RWPE1 (cell line): ENCODE measurements at regions not wholly inside any gene's neighbourhood (a gene's known extent, or its start where the extent isn't known, plus 50 kb on each side); places are given as distances from the start of the nearest gene placed in this dataset.

ENCODE experiments used
- CTCF ChIA-PET: fragments of 350-600 bp; sonication (Branson Sonifier 250); formaldehyde crosslinking; extraction: SDS; loops from one replicate; lab custom pipeline; 2021; lab: Yijun Ruan, JAX
- POLR2A ChIA-PET: fragments of 400-600 bp; formaldehyde crosslinking; extraction: SDS; loops from one replicate; lab custom pipeline; 2020; ENCODE audit warnings: antibody characterized with exemption; ENCODE audit not compliant: low non-redundant PET; lab: Yijun Ruan, JAX
- DNase-seq: peaks from one replicate; pipeline ENCODE4 v3.0.0; 2012; ENCODE audit warnings: low spot score
- H3K27ac ChIP-seq: fragments of 450-650 bp; 2 replicates; pipeline ENCODE4 v1.5.1; 2017
- TF ChIP-seq, protein P1 (sequence below): fragments of 450-650 bp; conservative IDR thresholded peaks from 2 replicates; pipeline ENCODE4 v1.5.1; 2017; ENCODE audit warnings: low read depth, mild to moderate bottlenecking

DNA sequence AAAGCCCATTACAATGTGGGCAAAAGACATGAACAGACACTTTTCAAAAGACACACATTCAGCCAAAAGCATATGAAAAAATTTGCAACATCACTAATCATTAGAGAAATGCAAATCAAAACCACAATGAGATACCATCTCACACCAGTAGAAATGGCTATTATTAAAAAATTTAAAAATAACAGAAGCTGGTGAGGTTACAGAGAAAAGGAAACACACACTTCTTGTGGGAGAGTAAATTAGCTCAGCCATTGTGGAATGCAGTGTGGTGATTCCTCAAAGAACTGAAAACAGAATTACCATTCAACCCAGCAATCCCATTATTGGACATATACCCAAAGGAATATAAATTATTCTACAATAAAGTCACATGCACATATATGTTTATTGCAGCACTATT lies 585.2 kb upstream of the TUSC1 start:
- no peak overlapping the region for H3K27ac ChIP-seq
- CTCF ChIA-PET = no interaction called here
- no peak for DNase-seq

GRCh38 chr9:26262421-26263107 lies 584.3 kb upstream of the TUSC1 start:
- no peak for DNase-seq

More for the DNA sequence above, 585.2 kb upstream of the TUSC1 start:
- POLR2A ChIA-PET = no interaction called here
- TF ChIP-seq, protein P1, sequence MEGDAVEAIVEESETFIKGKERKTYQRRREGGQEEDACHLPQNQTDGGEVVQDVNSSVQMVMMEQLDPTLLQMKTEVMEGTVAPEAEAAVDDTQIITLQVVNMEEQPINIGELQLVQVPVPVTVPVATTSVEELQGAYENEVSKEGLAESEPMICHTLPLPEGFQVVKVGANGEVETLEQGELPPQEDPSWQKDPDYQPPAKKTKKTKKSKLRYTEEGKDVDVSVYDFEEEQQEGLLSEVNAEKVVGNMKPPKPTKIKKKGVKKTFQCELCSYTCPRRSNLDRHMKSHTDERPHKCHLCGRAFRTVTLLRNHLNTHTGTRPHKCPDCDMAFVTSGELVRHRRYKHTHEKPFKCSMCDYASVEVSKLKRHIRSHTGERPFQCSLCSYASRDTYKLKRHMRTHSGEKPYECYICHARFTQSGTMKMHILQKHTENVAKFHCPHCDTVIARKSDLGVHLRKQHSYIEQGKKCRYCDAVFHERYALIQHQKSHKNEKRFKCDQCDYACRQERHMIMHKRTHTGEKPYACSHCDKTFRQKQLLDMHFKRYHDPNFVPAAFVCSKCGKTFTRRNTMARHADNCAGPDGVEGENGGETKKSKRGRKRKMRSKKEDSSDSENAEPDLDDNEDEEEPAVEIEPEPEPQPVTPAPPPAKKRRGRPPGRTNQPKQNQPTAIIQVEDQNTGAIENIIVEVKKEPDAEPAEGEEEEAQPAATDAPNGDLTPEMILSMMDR = no peak

DNA sequence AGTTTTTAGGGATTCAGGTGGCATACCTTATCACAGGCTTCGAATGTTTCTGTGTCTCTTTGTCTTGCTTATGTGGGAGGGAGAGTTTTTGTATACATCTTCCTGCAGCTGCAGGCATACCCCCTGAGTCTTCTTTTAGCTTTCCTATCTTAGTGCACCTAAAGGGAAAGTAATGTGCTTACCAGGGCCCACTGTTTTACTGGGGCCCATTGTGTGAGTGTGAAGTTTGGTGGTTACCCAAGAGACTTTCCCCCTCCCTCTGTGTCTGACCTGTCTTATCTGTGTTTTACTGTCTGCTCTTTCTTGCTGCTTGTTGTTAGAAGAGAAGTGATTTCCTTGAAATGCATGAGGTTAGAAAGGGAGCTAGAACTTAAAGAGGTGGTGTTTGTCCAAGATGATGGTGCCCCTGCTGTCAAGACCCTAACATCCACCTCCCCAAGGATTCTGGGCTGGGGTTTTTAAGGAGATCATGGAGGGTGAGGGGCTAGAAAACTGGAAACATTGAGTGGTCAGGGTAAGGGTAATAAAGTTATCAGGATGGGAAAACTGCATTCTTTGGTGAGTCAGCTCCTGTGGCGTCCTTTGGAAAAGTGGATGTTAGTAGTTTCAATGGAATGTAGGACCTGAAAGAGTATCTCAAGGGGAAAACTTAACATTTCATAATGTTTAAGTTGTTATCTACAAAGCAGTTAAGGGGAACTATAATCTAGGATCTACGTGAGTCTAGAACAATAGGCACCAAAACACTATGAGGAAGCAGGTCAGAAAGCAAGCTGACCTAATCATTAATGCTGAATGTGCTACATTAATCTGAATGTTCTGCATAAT lies 583.5 kb upstream of the TUSC1 start:
- CTCF ChIA-PET = no interaction called here
- H3K27ac ChIP-seq = peak overlapping the region; percentile 1; the same call in 1 of the 2 replicates
- DNase-seq = peak; percentile 71
- POLR2A ChIA-PET = no interaction called here
- TF ChIP-seq, protein P1 = no peak

More at GRCh38 chr9:26262421-26263107, 584.3 kb upstream of the TUSC1 start:
- TF ChIP-seq, protein P1 = no peak
- ChIA-PET POLR2A (no interaction called here), CTCF (no interaction called here)
- H3K27ac ChIP-seq = no peak overlapping the region

GRCh38 chr9:26260238-26260637 lies 582.0 kb upstream of the TUSC1 start:
- no peak overlapping the region for H3K27ac ChIP-seq
- POLR2A ChIA-PET = no interaction called here
- CTCF ChIA-PET = no interaction called here
- TF ChIP-seq, protein P1 = no peak
- peak; percentile 69 for DNase-seq

DNA sequence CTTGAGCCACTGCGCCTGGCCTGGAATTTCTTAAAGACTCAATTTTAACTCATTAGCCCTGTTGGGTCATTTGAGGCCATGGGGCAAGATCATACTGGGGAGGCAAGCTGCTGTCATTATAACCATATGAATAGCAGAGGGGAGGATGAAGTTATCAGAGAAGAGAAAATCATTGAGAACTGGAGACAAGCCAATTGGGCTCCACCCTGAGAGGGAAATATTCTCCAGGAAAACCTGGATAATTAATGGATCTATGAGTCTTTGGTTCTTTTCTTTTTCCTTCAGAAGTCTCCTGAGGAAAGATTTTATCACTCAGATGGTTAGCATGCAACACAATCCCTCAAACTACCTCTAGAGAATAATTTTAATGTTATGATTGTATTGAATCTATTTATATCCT lies 569.6 kb upstream of the TUSC1 start:
- DNase-seq = no peak
- ChIA-PET POLR2A (no interaction called here), CTCF (no interaction called here)
- TF ChIP-seq, protein P1 = no peak
- H3K27ac ChIP-seq = no peak overlapping the region

GRCh38 chr9:26244661-26245451 lies 566.6 kb upstream of the TUSC1 start:
- DNase-seq = no peak
- TF ChIP-seq, protein P1 = no peak
- H3K27ac ChIP-seq = no peak overlapping the region
- POLR2A ChIA-PET = no interaction called here
- CTCF ChIA-PET = no interaction called here
